OCI-LY3 (cell line): ENCODE measurements at regions not wholly inside any gene's neighbourhood (a gene's known extent, or its start where the extent isn't known, plus 50 kb on each side); places are given as distances from the start of the nearest gene placed in this dataset.

Source experiments
- EZH2phosphoT487 ChIP-seq: fragments of 200-600 bp; shearing (Covaris generic); IDR thresholded peaks from 2 replicates; pipeline ENCODE4 v1.6.1; 2018; ENCODE audit warnings: antibody characterized with exemption, mixed run types, low read depth
- TF ChIP-seq, protein P1 (sequence below): fragments of 200-600, 300-600 bp; sonication (generic); IDR thresholded peaks from 2 replicates; pipeline ENCODE4 v1.5.1; 2014; ENCODE audit warnings: antibody characterized with exemption, low read length, low read depth

DNA sequence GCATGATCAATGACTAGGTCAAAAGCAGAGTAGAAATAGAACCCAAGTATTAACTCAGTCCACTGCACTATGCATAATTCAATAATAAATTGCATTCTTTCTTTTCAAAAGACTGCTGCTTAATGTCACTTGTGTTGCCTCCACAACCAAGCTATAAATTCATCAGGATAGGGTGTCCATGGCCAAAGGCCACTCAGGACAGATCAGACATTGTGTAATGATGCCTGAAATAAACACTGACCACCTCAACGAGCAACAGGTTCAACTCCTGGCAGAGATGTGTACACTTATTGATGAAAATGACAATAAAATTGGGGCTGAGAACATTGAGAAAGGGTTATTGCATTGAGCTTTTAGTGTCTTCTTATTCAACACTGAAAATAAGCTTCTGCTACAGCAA, 194.5 kb upstream of the SPOPL start:
- TF ChIP-seq, protein P1, sequence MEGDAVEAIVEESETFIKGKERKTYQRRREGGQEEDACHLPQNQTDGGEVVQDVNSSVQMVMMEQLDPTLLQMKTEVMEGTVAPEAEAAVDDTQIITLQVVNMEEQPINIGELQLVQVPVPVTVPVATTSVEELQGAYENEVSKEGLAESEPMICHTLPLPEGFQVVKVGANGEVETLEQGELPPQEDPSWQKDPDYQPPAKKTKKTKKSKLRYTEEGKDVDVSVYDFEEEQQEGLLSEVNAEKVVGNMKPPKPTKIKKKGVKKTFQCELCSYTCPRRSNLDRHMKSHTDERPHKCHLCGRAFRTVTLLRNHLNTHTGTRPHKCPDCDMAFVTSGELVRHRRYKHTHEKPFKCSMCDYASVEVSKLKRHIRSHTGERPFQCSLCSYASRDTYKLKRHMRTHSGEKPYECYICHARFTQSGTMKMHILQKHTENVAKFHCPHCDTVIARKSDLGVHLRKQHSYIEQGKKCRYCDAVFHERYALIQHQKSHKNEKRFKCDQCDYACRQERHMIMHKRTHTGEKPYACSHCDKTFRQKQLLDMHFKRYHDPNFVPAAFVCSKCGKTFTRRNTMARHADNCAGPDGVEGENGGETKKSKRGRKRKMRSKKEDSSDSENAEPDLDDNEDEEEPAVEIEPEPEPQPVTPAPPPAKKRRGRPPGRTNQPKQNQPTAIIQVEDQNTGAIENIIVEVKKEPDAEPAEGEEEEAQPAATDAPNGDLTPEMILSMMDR = no peak
- TF ChIP-seq EZH2phosphoT487 = no peak
